ENCODE measurements at regions not wholly inside any gene's neighbourhood (a gene's known extent, or its start where the extent isn't known, plus 50 kb on each side); places are given as distances from the start of the nearest gene placed in this dataset.

GRCh38 chr1:185408700-185409270, 91.7 kb upstream of the IVNS1ABP start:
- no peak for TF ChIP-seq POLR2A (IDR thresholded peaks at IDR 0.05)
- no peak for TF ChIP-seq CTCF (IDR thresholded peaks at IDR 0.05 in 8 of 11, conservative IDR thresholded peaks at IDR 0.05 in 3 of 11)
- no peak for TF ChIP-seq POLR2AphosphoS5 (IDR thresholded peaks at IDR 0.05)
